OCI-LY3 (cell line): ENCODE measurements at regions not wholly inside any gene's neighbourhood (a gene's known extent, or its start where the extent isn't known, plus 50 kb on each side); places are given as distances from the start of the nearest gene placed in this dataset.

ENCODE experiments used
- CTCF ChIP-seq: fragments of 200-600, 300-600 bp; sonication (generic); IDR thresholded peaks from 2 replicates; pipeline ENCODE4 v1.5.1; 2014; ENCODE audit warnings: antibody characterized with exemption, low read length, low read depth
- EZH2phosphoT487 ChIP-seq: fragments of 200-600 bp; shearing (Covaris generic); IDR thresholded peaks from 2 replicates; pipeline ENCODE4 v1.6.1; 2018; ENCODE audit warnings: antibody characterized with exemption, mixed run types, low read depth

GRCh38 chr4:16337936-16338335, 111.7 kb upstream of the TAPT1 start:
- TF ChIP-seq CTCF (no peak), EZH2phosphoT487 (no peak)
